Limb (tissue), 2 donors: ENCODE measurements at regions not wholly inside any gene's neighbourhood (a gene's known extent, or its start where the extent isn't known, plus 50 kb on each side); places are given as distances from the start of the nearest gene placed in this dataset.
"Not testable (repeated sequence)": the region's sequence is repeated elsewhere in the genome, so short reads cannot be mapped to it uniquely, and the experiment has no call there.

Experiments
- DNase-seq, 2 donors: peaks; one replicate each; pipeline ENCODE4 v3.0.0-alpha.2; 2016; ENCODE audit errors: extremely low spot score in 2 of 2

DNA sequence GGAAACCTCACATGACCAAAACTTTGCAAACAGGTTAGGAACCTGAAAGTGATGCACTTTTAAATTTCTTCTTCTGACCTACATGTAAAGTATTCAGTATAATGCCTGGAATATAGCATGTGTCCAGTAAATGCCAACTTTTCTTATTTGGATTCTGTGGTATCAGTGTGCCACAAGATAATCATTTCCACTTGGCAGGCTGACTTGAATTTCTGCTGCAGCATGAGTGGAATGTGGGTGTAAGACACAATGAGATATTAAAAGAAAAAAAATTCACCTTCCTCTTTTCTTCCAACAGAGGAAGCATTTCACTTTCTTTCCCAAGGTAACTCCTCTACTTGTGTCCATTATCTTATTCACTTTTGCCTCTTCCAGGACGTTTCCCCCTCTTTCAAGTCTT is 141.9 kb upstream of the PRKD1 start:
- DNase-seq: no peak

DNA sequence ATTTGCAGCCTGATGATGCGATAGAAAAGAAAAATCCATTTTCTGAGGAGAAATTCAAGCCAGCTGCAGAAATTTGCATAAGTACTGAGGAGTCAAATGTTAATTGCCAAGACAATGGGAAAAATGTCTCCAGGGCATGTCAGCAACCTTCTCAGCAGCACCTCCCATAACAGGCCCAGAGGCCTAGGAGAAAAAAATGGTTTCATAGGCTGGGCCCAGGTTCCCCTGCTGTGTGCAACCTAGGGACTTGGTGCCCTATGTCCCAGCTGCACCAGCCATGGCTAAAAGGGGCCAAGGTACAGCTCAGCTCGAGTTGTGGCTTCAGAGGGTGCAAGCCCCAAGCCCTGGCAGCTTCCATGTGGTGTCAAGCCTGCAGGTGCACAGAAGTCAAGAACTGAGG is 144.8 kb upstream of the PRKD1 start:
- DNase-seq: not testable (repeated sequence)

DNA sequence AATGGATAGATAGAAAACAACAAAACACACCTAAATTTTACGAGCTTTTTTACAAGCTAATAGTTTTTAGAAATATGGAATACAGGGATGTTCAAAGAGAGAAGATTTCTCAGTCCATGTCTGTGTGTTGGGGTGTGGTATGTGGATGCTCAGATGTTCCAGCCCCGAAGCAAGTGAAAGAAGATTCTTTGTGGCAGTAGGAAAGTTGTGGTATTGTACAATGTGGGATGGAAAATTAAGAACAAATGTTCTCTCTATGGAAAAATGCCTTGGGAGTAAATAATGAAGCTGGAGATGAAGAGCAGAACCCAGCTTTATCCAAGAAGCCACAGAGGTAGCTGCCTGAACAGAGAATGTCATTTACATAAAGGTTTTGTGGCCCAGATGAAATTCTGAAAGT is 150.3 kb upstream of the PRKD1 start:
- DNase-seq: no peak

DNA sequence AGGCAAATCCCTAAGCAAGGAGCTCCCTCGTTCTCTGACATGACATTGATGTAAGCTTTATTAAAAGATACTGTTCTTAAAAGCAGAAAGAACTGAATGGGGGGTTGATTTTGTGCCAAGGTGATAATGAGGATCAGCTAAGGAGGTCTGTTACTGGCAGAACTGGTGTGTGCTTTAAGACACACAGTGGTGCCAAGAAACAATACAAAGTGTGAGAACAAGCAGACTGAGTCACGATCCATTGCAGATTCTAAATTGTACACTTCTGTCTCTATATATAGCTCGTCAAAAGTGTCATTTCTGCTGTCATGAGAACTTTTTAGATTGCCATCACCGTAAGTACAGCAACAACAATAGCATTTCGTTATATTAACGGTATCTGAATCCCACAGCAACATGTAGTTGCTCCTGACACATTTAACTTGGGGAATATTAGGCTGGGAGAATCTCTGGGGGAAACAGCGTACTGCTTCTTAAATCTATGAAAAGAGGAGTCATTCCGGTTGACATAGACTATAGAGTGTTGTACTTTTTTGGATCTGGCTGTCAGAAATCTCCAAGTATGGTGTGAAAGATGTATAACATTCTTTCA is 151.3 kb upstream of the PRKD1 start:
- no peak for DNase-seq

DNA sequence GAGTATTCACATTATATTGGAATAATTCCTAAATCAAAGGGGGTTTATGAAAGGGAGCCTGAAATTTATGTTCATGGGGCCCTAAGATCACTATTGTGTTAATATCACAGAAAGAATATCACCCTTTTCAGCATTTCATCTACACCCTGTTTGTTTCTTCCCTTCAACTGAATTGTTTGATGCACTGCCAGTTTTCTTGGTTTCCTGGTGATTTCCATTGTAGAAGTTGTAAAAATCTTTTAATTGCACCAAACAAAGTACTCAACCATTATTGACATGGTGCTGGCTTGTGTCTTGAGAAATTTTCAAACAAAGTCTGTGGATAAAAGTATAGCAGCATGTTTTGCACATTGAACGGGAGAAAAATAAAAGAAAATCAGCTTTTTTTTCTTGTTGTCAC is 154.8 kb upstream of the PRKD1 start:
- no peak for DNase-seq

DNA sequence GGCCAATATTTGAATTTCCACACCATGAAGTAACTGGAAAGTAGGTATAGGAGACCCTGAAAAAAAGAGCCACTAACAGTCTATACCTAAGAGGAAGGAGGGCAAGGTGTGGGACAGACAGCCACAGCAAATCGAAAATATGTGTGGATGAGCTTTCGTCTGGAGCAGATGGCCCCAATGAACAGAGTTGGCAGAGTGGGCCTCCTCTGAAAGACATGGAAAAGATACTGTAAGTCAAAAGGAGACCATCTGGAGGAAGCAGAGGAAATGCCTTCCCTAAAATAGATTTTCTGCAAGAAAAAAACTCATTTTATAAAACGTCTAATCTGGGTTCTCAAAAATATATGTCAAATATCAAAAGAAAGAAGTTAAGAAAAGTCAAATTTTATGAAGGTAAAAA is 157.2 kb upstream of the PRKD1 start:
- no peak for DNase-seq

DNA sequence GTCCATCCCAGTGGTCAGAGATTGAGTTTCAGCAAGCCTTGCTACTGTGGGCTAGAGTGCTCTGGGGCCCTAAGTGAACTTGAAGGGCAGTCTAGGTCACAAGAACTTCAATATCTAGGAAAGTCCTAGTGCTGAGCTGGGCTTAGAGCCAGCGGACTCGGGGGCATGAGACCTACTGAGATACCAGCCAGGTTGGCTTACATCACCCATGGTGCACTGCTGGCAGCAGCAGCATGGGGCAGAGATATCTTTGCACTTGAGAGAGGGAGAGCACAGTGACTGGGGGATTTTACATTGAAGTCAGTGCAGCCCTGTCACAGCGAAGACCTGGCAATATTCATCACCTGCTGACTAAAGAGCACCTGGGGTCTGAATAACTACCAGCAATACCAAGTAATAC is 158.3 kb upstream of the PRKD1 start:
- no peak for DNase-seq

DNA sequence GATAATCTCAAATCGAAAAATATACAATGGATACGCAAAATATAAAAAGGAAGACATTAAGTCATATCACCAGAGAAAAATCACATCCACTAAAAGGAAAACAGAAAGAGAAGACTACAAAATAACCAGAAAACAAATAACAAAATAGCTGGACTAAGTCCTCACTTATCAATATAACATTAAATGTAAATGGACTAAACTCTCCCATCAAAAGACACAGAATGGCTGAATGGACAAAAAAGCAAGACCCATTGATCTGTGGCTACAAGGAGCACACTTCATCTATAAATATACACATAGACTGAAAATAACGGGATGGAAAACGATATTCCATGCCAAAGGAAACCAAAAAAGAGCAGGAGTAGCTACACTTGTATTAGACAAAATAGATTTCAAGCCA is 161.0 kb upstream of the PRKD1 start:
- DNase-seq: no peak

DNA sequence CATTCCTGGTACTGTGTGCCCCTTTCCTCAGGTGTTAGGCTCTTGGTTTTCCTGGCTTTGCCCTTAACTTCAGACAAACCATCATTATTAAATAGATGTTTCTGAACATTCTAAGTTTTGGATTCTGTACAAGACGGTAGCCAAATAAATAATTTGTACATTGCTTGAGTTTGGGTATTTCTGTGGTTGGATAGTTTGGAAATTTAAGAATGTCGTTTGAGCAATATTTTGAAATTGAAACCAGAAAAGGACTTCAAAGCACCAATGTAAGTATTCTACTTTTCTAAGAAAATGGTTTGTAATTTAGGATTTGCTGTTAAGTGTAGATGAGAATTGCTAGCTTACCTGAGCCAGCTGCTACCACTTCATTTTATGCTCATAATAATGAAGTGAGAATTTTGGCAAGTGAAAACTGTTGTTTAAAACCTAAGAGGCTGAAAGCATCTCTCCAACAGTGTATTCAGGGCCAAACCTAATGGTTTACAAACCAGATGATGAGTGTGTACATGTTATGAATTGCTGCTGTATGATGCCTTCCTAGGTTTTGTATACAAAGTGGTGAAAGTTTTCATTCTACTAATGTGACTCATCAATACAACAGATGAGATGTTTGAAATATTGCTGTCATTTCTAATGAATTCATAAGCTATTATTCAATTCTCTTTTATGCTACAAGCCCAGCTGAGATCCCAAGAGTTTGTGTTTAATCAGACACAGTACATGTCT is 181.5 kb upstream of the PRKD1 start:
- no peak for DNase-seq

DNA sequence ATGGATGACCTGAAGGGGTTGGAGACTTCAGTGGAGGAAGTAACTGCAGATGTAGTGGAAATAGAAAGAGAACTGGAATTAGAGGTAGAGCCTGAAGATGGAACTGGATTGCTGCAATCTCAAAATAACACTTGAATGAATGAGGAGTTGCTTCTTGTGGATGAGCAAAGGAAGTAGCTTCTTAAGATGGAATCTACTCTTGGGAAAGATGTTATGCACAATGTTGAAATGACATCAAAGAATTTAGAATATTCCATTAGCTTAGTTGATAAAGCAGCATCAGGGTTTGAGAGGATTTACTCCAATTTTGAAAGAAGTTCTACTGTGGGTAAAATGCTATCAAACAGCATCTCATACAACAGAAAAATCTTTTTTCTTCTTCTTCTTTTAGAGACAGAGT is 186.4 kb upstream of the PRKD1 start:
- no peak for DNase-seq

DNA sequence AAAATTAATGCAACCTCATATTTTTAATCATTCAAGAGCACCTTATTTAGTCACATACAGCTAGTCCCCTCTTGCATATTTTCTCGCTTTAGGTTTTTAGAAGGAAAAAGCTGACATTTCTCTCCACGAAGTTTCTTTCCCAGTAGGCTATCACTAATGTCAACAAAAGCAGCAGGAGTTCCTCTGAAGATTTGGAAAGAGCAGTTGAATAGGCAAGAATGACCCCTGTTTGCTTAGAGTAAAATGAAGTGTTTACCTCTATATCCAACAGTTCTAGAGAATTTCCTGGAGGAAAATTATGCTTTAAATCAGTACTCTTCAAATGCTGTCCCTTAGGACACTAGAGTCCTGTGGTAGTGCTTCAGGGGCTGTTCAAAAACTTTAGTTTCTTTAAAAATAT is 188.1 kb upstream of the PRKD1 start:
- DNase-seq: no peak

DNA sequence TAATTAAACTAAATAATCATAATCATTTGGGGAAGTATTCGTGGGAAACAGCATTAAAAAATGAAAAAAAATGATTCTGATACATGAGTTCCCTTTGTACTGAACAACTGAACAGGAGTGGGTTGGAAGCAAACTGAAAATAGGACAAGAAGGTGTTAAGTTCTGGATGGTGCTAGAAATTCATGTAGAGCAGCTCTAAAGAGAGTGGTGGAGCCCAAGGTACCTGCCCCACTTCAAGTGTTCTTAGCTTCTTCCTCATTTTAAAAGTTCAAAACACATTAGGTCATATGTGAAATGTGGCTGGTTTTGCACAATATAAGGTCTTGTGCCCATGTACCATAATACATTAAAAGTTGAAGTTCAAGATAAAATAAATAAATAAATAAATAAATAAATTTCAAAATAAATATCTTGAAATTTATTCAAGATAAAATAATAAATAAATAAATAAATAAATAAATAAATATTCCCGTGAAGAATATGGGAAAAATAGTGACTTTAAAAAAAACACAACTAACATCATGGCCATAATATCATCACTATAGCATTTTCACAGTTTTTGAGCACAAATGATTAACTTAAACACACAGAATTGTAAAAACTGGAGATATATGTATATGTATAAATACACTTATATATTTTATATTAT is 191.5 kb upstream of the PRKD1 start:
- DNase-seq: no peak

DNA sequence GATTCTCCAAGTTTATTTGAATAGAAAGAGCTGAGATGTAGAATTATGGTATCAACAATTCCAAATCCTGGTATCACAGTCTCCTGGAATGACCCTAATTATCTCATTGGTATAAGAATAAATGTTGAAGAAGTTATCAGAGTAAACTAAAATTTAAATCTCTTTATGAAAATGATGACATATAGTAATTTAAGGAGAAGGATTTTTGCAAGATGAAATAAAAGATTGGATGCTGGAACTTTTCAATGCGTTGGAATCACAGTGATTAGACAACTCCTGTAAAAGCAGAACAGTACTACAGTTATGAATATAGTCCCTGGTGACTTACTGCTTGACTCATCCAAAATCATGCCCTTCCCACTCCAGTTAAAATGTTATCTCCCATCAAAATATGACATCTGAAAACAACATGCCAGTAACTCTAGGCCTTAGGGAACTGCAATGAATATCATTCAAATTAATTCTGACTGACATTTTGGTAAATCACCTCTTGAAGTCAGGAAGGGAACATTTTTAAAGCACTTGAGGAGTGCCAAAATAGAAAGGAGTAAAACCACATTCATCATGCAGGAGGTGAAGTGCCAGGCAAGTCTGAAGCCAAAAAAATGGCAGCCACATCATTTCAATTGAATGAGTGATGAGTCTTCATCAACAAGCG is 197.8 kb upstream of the PRKD1 start:
- no peak for DNase-seq

DNA sequence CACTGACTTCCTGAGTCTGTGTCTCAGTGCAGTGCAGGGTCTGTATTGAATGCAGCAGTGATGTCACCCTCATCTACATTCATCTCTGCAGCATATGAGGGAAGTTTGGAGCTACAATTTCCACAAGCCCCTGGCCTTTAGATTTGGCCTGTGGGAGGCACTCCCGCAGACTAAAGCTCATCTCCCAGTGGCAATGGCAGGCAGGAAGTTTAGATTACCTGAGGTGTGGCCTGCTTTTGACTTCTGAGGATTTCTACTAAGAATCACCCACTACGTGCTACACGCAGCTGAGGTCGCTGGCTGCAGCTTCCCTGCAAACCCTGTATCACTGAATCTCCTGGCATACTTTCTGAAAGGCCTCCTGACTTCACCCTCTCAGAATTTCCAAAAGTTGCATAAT is 202.2 kb upstream of the PRKD1 start:
- no peak for DNase-seq

DNA sequence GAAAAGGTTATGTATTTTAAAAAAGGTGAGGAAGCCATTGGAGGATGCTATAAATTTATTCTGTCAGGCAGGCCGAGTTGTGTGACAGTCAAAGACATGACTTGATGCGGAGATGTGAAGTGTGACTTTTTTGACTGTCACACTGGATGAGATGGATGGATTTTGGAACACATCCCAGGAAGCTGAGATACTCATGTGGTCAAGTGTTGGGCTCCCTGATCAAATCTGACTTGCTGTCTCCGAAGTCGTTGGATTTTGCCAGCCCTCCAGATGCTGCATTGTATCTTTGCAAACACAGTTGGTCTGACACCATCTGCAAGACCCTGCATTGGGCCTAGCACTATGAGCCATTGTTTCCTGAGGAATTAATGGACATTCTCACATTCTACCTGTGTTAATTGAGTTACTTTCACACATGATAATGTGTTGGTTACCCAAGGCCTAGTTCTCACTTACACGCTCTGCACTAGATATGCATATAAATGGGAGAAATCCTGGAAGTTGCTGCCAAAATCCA is 204.0 kb upstream of the PRKD1 start:
- no peak for DNase-seq

DNA sequence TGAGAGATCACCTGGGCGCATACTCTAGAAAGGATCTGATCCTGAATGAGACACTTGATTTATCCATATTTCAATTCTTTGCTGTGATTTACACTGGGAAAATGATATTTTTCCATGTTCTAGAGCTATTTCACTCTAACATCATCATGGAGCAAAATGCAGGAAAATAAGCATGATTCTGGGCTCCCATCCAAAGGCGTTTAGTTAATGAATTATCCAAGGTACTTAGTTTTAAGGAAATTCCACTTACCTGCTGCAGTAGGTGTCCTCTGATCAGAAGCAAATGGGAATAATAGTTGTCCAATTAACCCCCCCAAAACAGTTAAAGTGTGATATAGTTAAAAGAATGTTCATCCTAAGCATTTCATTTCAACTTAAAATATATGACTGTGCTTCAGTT is 204.5 kb upstream of the PRKD1 start:
- DNase-seq: no peak

DNA sequence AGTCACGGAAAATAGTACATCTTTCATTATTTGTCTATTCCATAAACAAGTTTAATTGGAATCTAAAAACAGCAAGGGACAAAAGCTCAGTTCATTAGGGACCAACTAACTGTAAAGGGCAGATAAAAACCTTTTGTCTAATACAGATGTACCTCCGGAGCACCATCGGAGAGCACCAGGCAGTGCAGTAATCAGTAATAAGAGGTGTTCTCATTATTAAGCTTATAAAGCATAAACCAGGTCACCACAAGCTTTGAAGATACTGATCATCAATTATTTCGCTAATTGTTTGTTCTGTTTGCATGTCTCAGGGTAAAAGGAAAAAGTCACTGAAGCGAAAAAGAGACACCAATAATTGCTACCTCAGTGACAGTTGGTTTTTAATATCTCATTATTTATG is 207.3 kb upstream of the PRKD1 start:
- DNase-seq: no peak

DNA sequence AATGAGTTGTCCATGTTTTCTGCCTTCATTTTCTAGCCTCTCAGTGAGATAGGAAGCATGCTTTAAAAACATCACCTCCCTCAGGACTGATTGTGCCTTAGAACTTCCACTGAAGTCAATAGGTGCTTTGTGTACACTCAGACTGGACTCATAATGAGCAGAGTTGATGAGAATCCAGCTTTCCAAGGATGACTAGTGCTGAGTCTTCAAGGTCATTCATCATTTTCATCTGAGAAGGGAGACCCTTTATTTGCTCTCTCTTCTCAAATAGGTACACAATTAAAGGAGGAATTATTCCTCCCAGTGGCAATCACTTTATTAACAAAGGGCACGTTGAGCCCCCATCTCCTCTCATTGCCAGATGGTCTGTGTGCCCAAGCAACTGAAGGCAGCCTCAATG is 210.9 kb upstream of the PRKD1 start:
- DNase-seq: no peak

DNA sequence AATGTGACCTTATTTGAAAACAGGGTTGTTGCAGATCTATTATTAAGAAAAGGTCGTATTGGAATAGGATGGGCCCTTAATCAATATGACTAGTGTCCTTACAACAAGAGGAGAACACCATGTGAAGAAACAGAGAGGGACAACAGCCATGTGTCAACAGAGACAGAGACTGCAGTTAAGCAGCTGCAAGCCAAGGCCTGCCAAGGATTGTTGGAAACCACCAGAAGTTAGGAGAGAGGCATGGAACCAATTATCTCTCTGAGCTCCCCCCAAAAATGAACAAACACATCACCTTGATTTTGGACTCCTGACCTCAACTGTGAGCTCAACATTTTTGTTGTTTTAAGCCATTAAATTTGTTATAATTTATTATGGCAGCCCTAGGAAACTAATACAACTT is 214.6 kb upstream of the PRKD1 start:
- DNase-seq: no peak

DNA sequence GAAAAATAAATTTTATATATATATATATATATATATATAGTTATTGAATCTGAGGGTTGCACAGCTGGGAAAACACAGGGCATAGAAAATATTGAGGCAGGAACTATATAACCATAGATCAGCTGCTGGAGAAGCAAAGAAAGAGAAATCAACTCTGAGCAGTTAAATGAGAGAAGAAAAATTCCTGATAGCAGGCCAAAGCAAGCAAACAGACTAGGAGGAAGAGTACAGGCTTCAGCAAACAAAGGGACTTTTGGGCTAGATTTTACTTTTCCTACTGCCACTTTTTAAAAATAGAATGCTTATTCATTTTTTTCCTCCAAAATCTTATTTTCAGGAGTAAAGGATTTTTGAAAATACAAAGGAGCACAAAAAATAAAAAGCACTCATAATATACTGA is 216.0 kb upstream of the PRKD1 start:
- no peak for DNase-seq

DNA sequence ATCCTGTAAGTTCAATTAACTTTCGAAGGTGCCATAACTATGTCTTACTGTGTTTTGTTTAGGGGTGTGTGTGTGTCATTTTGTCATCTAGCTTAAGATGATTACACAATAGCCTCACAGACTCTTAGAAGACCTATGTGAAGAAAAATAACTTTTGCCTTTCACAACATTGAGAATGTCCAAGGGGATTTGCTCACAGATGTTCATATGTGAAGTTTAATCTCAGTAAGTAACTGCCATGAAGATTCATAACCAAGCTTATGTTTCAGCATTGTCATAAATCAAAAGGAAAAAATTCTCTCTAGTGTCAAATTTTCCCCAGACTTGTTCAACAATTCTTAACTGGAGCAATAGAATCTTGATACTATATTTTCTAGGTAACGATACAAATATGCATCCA is 226.1 kb upstream of the PRKD1 start:
- no peak for DNase-seq

DNA sequence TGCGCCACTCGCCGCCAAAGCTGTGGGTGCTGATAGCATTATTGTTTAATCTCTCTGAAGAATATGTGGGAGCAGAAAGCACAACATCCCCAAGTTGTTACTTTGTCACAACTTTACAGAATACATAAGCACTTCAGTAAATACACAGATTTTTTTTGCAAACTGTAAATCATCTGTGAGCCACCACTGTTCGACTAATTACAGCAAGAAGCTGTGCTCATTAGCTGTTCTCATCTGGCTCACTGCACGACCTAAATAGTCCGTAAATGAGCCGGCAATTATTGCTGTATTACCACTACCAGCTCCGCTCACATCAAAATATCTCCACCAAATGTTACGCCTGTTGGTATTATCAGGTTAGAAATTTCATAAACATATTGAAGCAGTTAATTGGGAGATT is 228.9 kb upstream of the PRKD1 start:
- DNase-seq: no peak
